Ishikawa (cell line): ENCODE measurements at regions not wholly inside any gene's neighbourhood (a gene's known extent, or its start where the extent isn't known, plus 50 kb on each side); places are given as distances from the start of the nearest gene placed in this dataset.

Experiments
- CEBPB ChIP-seq: IDR thresholded peaks from 2 replicates; pipeline ENCODE4 v1.6.1; 2012
- CREB1 ChIP-seq: IDR thresholded peaks from 2 replicates; pipeline ENCODE4 v1.6.1; 2012; ENCODE audit warnings: low read depth
- EGR1 ChIP-seq: IDR thresholded peaks from 2 replicates; pipeline ENCODE4 v1.6.1; 2012
- EP300 ChIP-seq: IDR thresholded peaks from 2 replicates; pipeline ENCODE4 v1.6.1; 2012; ENCODE audit warnings: borderline replicate concordance
- MAX ChIP-seq: IDR thresholded peaks from 2 replicates; pipeline ENCODE4 v1.6.1; 2012
- RAD21 ChIP-seq: IDR thresholded peaks from 2 replicates; pipeline ENCODE4 v1.6.1; 2012; ENCODE audit warnings: low read depth
- TCF12 ChIP-seq: IDR thresholded peaks from 2 replicates; pipeline ENCODE4 v1.6.1; 2012; ENCODE audit warnings: low read depth
- TEAD4 ChIP-seq: IDR thresholded peaks from 2 replicates; pipeline ENCODE4 v1.6.1; 2012
- YY1 ChIP-seq: IDR thresholded peaks from 2 replicates; pipeline ENCODE4 v1.6.1; 2012; ENCODE audit warnings: low read depth

GRCh38 chr6:165877192-165877591 is 214.2 kb upstream of the PDE10A start:
- TF ChIP-seq MAX (no peak), CREB1 (no peak), EP300 (no peak), CEBPB (no peak), TCF12 (no peak), YY1 (no peak), EGR1 (no peak), RAD21 (no peak), TEAD4 (no peak)
